CD14-positive monocyte (primary cell): ENCODE measurements at regions not wholly inside any gene's neighbourhood (a gene's known extent, or its start where the extent isn't known, plus 50 kb on each side); places are given as distances from the start of the nearest gene placed in this dataset.

Experiments used
- DNase-seq, 3 donors: peaks; one replicate each; pipeline ENCODE4 v3.0.0-alpha.2; 2011 to 2022
- H2AFZ ChIP-seq: 2 replicates; pipeline ENCODE4 v1.6.0; 2012; ENCODE audit warnings: mild to moderate bottlenecking, low read depth, low read length, inconsistent platforms; ENCODE audit not compliant: insufficient read depth, poor library complexity, severe bottlenecking
- H3K27ac ChIP-seq, 2 donors: 1 replicate in 1 of 2; 2 replicates in 1 of 2; pipeline ENCODE4 v1.5.1; 2012 to 2013; ENCODE audit warnings: low read length in 2 of 2, control low read depth in 1 of 2, inconsistent platforms in 1 of 2, low read depth in 1 of 2, mild to moderate bottlenecking in 1 of 2
- H3K27me3 ChIP-seq, 2 donors: one replicate each; pipeline versions ENCODE4 v1.6.0 to v1.6.1; 2011 to 2013; ENCODE audit warnings: low read length in 2 of 2; ENCODE audit not compliant: control insufficient read depth in 2 of 2, insufficient read depth in 2 of 2
- H3K36me3 ChIP-seq, 2 donors: replicated peaks in 1 of 2; 1 replicate in 1 of 2; 2 replicates in 1 of 2; pipeline versions ENCODE4 v1.5.1 to v1.6.1; 2012 to 2013; ENCODE audit warnings: low read length in 2 of 2, control low read depth in 1 of 2, inconsistent platforms in 1 of 2, mild to moderate bottlenecking in 1 of 2; ENCODE audit not compliant: insufficient read depth in 2 of 2, control insufficient read depth in 1 of 2
- H3K4me1 ChIP-seq, 2 donors: 1 replicate in 1 of 2; 2 replicates in 1 of 2; pipeline versions ENCODE4 v1.5.1 to v1.6.1; 2012 to 2013; ENCODE audit warnings: low read length in 2 of 2, control low read depth in 1 of 2, inconsistent platforms in 1 of 2, mild to moderate bottlenecking in 1 of 2, moderate library complexity in 1 of 2; ENCODE audit not compliant: insufficient read depth in 2 of 2, control insufficient read depth in 1 of 2
- H3K4me2 ChIP-seq: replicated peaks from 2 replicates; pipeline ENCODE3; 2012; ENCODE audit warnings: low read length, moderate library complexity, mild to moderate bottlenecking; ENCODE audit not compliant: poor library complexity, severe bottlenecking; ENCODE audit errors: extremely low read depth
- H3K4me3 ChIP-seq, 3 experiments: fragments of 200-600 bp in 1 of 3; sonication (generic) in 1 of 3; replicated peaks in 1 of 3; 1 replicate in 2 of 3; 2 replicates in 1 of 3; pipeline ENCODE4 v1.5.1; 2011 to 2013; ENCODE audit warnings: low read length in 3 of 3, mild to moderate bottlenecking in 3 of 3, control low read depth in 2 of 3, low read depth in 2 of 3, inconsistent platforms in 1 of 3, moderate library complexity in 1 of 3
- H3K79me2 ChIP-seq: 2 replicates; pipeline ENCODE4 v1.6.0; 2012; ENCODE audit warnings: mild to moderate bottlenecking, control low read depth, inconsistent platforms, low read length, moderate library complexity; ENCODE audit not compliant: insufficient read depth
- H3K9ac ChIP-seq: 2 replicates; pipeline ENCODE4 v1.6.0; 2017; ENCODE audit warnings: low read length, mild to moderate bottlenecking; ENCODE audit not compliant: insufficient read depth, poor library complexity, severe bottlenecking
- H3K9me3 ChIP-seq, 2 donors: replicated peaks in 1 of 2; 1 replicate in 1 of 2; 2 replicates in 1 of 2; pipeline versions ENCODE4 v1.5.1 to v1.6.1; 2012 to 2013; ENCODE audit warnings: low read length in 2 of 2, control low read depth in 1 of 2; ENCODE audit not compliant: control insufficient read depth in 1 of 2, insufficient read depth in 1 of 2
- H4K20me1 ChIP-seq: 2 replicates; pipeline ENCODE4 v1.6.0; 2012; ENCODE audit warnings: mild to moderate bottlenecking, low read length, control low read depth, moderate library complexity; ENCODE audit not compliant: insufficient read depth
- H3K27ac Mint-ChIP-seq, 7 donors: one replicate each; pipeline ENCODE4 v1.8.0; 2020; ENCODE audit warnings: mild to moderate bottlenecking in 7 of 7, mixed read lengths in 7 of 7, moderate library complexity in 6 of 7, inconsistent platforms in 2 of 7
- H3K27me3 Mint-ChIP-seq, 3 donors: one replicate each; pipeline ENCODE4 v1.8.0; 2021 to 2022; ENCODE audit warnings: low read depth in 3 of 3, mild to moderate bottlenecking in 3 of 3, mixed read lengths in 3 of 3, moderate library complexity in 3 of 3, inconsistent platforms in 1 of 3
- H3K36me3 Mint-ChIP-seq, 2 donors: one replicate each; pipeline ENCODE4 v1.8.0; 2020; ENCODE audit warnings: mixed read lengths in 2 of 2, inconsistent platforms in 1 of 2, mild to moderate bottlenecking in 1 of 2
- H3K4me1 Mint-ChIP-seq: one replicate; pipeline ENCODE4 v1.8.0; 2020; ENCODE audit warnings: mild to moderate bottlenecking, mixed read lengths
- H3K4me3 Mint-ChIP-seq, 2 donors: one replicate each; pipeline ENCODE4 v1.8.0; 2020; ENCODE audit warnings: mild to moderate bottlenecking in 2 of 2, mixed read lengths in 2 of 2, moderate library complexity in 1 of 2
- H3K9me3 Mint-ChIP-seq, 7 donors: one replicate each; pipeline ENCODE4 v1.8.0; 2020 to 2022; ENCODE audit warnings: mixed read lengths in 7 of 7, mild to moderate bottlenecking in 6 of 7, moderate library complexity in 6 of 7, inconsistent platforms in 2 of 7
- WGBS: methylation state at CpG from one replicate; pipeline ENCODE4 v1.1.5; 2013; ENCODE audit warnings: missing lambda C conversion rate; ENCODE audit not compliant: insufficient coverage; 5-methylcytosine and 5-hydroxymethylcytosine counted together
- intact Hi-C, 2 donors: fragments of 100-400 bp; cut with micrococcal nuclease; formaldehyde crosslinking; loops; one replicate each; pipeline versions ENCODE4 v1.15.0 to v1.15.1; 2023
- TF ChIP-seq, protein P1 (sequence below): fragments of 200-600 bp; IDR thresholded peaks from one replicate; pipeline ENCODE4 v1.8.0; 2022; ENCODE audit warnings: antibody characterized with exemption, mild to moderate bottlenecking

DNA sequence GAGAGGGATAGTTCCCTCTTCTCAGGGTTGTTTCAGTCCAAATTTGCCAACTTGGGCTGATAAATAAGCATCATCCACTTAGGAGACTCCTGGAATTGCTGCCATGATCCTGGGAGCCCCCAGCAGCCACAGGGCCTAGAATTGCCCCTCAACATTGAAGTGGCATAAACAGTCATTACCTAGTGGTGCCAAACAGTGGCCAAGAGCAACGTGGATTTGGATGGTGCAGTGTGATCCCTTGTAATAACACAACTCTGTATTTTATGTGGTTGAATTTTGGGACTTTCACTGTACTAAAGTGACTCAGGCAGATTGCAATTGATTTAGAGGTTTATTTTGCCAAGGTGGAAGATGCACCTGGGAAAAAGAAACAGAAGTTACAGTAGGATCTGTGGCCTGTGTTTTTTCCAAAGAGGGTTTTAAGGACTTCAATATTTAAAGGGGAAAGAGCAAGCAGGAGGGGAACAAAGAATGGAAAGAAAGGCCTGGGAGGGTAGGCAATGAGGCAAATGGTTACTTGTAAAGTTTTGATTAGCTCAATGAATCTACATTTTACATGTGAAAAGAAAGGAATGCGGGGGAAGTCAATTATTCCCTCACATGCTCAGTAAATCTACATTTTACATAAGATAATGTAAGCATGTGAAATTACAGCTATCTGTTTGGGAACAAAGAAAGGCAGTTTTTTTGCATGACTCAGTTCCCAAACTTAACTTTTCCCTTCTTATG lies 168.0 kb upstream of the NOX3 start:
- H3K4me3 Mint-ChIP-seq = no peak overlapping the region
- H3K4me2 ChIP-seq = no peak overlapping the region
- H2AFZ ChIP-seq = no peak overlapping the region
- H3K27me3 ChIP-seq = no peaks in the 10 kb centered on the region
- H3K27ac Mint-ChIP-seq = no peak overlapping the region
- H3K4me3 ChIP-seq = no peak overlapping the region
- no peak overlapping the region for H3K27ac ChIP-seq
- no peaks in the 10 kb centered on the region for H4K20me1 ChIP-seq
- WGBS = no CpG with 5 or more reads among the region's 2 CpGs
- H3K9me3 Mint-ChIP-seq = peaks cover 11 to 25% (median 18%) of the 10 kb centered on the region in 7 donors
- H3K4me1 Mint-ChIP-seq = no peaks in the 10 kb centered on the region
- no peaks in the 10 kb centered on the region for H3K79me2 ChIP-seq
- H3K9ac ChIP-seq = no peak overlapping the region
- H3K27me3 Mint-ChIP-seq = no peaks in the 10 kb centered on the region
- H3K9me3 ChIP-seq = peaks cover 12 to 14% of the 10 kb centered on the region in 2 donors
- no peaks in the 10 kb centered on the region for H3K36me3 Mint-ChIP-seq
- TF ChIP-seq, protein P1, sequence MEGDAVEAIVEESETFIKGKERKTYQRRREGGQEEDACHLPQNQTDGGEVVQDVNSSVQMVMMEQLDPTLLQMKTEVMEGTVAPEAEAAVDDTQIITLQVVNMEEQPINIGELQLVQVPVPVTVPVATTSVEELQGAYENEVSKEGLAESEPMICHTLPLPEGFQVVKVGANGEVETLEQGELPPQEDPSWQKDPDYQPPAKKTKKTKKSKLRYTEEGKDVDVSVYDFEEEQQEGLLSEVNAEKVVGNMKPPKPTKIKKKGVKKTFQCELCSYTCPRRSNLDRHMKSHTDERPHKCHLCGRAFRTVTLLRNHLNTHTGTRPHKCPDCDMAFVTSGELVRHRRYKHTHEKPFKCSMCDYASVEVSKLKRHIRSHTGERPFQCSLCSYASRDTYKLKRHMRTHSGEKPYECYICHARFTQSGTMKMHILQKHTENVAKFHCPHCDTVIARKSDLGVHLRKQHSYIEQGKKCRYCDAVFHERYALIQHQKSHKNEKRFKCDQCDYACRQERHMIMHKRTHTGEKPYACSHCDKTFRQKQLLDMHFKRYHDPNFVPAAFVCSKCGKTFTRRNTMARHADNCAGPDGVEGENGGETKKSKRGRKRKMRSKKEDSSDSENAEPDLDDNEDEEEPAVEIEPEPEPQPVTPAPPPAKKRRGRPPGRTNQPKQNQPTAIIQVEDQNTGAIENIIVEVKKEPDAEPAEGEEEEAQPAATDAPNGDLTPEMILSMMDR = no peak
- intact Hi-C loops = no loop called here
- H3K4me1 ChIP-seq = no peaks in the 10 kb centered on the region
- no peak for DNase-seq
- H3K36me3 ChIP-seq = no peaks in the 10 kb centered on the region

DNA sequence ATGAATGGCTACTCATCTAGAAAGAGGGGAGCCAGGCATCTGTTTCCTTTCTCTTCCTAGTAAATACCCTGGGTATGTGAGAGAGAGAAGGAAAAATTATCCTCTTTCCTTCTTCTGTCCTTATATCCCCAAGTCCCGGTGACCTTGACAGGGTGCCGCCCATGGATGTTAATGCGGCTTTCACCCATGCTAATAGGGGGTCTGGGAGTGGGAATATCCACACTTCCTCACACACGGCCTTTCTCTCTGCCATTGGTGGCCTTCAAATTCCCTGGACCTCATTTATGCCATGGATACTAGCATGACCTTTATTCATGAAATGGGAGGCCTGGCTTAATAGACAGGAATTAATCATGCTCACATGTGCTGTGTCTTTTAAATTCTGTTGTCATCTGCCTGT lies 159.0 kb upstream of the NOX3 start:
- Mint-ChIP-seq H3K4me1 (no peaks in the 10 kb centered on the region), H3K36me3 (no peaks in the 10 kb centered on the region), H3K27ac (no peak overlapping the region), H3K4me3 (no peak overlapping the region), H3K9me3 (peaks cover 10 to 36% (median 17%) of the 10 kb centered on the region in 7 donors), H3K27me3 (no peaks in the 10 kb centered on the region)
- Histone ChIP-seq H3K9ac (no peak overlapping the region), H4K20me1 (no peaks in the 10 kb centered on the region), H3K36me3 (no peaks in the 10 kb centered on the region), H3K79me2 (no peaks in the 10 kb centered on the region), H3K27ac (no peak overlapping the region), H3K27me3 (no peaks in the 10 kb centered on the region), H3K4me3 (no peak overlapping the region), H3K4me2 (no peak overlapping the region), H3K9me3 (peaks cover 28 to 46% of the 10 kb centered on the region in 2 donors), H3K4me1 (no peaks in the 10 kb centered on the region), H2AFZ (no peak overlapping the region)
- TF ChIP-seq, protein P1 = no peak
- WGBS = no CpG with 5 or more reads among the region's 4 CpGs
- intact Hi-C loops = no loop called here
- DNase-seq = no peak
